Fibroblast of lung (primary cell): ENCODE measurements at regions not wholly inside any gene's neighbourhood (a gene's known extent, or its start where the extent isn't known, plus 50 kb on each side); places are given as distances from the start of the nearest gene placed in this dataset.

Experiments
- EZH2 ChIP-seq: IDR thresholded peaks from 2 replicates; pipeline ENCODE4 v1.5.1; 2012; ENCODE audit warnings: low read length, control low read depth, mild to moderate bottlenecking; ENCODE audit errors: missing control alignments
- TF ChIP-seq, protein P1 (sequence below), 2 donors: IDR thresholded peaks in 1 of 2; conservative IDR thresholded peaks in 1 of 2; 1 replicate in 1 of 2; 2 replicates in 1 of 2; pipeline ENCODE4 v1.5.1; 2011 to 2012; ENCODE audit warnings: low read length in 2 of 2, control low read depth in 1 of 2, inconsistent platforms in 1 of 2, low read depth in 1 of 2, mild to moderate bottlenecking in 1 of 2

DNA sequence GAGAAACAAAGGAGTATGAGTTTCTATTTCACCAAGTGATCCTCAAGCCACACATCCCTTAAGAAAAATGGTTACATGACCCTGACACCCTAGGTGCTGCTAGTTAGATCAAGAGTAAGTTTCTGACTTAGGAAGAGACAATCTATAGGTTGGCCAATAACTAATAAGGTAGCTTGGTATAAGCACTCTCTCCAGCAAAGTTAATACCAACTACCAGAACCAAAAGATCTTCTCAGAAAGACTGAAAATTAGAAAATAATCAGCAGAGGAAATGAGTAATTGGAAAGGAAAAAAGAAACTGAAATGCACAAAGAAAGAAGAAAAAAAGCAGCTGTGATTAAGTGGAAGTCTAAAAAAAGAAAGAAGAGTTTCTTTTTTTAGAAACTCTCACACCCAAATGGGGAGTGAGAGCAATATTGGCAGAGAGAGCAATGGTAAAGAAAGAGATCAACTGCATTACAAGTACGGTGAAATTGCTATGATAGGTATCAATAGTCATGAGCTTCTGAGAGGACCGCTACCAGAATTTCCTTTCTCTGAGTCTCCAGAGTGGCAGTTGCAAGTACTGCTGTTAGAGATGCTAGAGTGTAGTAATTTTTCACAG, 195.5 kb downstream of the TMEM167A start:
- TF ChIP-seq, protein P1, sequence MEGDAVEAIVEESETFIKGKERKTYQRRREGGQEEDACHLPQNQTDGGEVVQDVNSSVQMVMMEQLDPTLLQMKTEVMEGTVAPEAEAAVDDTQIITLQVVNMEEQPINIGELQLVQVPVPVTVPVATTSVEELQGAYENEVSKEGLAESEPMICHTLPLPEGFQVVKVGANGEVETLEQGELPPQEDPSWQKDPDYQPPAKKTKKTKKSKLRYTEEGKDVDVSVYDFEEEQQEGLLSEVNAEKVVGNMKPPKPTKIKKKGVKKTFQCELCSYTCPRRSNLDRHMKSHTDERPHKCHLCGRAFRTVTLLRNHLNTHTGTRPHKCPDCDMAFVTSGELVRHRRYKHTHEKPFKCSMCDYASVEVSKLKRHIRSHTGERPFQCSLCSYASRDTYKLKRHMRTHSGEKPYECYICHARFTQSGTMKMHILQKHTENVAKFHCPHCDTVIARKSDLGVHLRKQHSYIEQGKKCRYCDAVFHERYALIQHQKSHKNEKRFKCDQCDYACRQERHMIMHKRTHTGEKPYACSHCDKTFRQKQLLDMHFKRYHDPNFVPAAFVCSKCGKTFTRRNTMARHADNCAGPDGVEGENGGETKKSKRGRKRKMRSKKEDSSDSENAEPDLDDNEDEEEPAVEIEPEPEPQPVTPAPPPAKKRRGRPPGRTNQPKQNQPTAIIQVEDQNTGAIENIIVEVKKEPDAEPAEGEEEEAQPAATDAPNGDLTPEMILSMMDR (conservative IDR thresholded peaks at IDR 0.05 in 1 of 2, IDR thresholded peaks at IDR 0.05 in 1 of 2; ENCODE audit: low read depth in 1 of 2, low read length in 2 of 2) = no peak
- TF ChIP-seq EZH2 = no peak
